ENCODE measurements at regions not wholly inside any gene's neighbourhood (a gene's known extent, or its start where the extent isn't known, plus 50 kb on each side); places are given as distances from the start of the nearest gene placed in this dataset.
"Not testable (repeated sequence)": the region's sequence is repeated elsewhere in the genome, so short reads cannot be mapped to it uniquely, and the experiment has no call there.

DNA sequence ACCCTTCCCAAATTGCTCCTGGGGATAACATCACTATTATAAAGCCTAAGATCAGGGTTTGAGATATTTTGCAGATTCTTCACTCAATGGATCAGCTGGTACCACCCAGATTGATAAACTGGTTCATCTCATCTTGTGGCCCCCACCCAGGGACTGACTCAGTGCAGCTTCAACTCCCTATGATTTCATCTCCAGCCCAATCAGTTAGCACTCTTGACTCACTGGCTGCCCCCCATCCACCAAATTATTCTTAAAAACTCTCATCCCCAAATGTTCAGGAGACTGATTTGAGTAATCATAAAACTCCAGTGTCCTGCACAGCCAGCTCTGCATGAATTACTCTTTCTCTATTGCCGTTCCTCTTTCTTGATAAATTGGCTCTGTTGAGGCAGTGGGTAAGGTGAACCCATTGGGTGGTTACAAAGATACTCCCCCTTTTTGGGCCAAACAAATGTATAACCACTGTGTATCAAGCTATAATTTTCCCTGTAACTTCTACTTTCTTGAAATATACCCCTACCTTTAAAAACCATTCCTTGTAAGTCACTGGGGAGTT is 263.3 kb upstream of the IL12B start:
- no peak for DNase-seq (ENCODE audit: low read depth in 2 of 2)

GRCh38 chr5:159595561-159595960 is 265.3 kb upstream of the IL12B start:
- not testable (repeated sequence) for DNase-seq (ENCODE audit: low read depth in 2 of 2)

- no peak for DNase-seq (ENCODE audit: low read depth in 2 of 2)
Measured at GRCh38 chr5:159601216-159601615, 270.9 kb upstream of the IL12B start.

DNA sequence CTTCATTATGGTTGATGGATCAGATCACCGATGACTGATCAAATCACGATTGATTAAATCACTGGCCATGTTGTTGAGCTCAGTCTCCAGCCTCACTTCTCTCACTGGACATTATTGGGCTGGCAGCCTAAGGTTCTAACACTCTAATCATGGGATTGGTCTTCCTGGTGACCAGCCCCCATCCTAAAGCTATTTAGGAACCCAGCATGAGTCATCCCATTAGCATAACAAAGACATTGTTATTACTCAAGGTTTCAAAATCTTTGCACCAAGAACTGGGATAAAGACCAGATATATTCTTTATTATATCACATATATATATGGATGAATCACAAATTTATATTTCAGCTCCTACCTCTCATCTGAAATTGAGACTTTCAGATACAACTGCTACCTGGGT is 272.1 kb upstream of the IL12B start:
- no peak for DNase-seq (ENCODE audit: low read depth in 2 of 2)

- DNase-seq (ENCODE audit: low read depth in 2 of 2): no peak
Measured at GRCh38 chr5:159605585-159605984, 275.3 kb upstream of the IL12B start.

DNA sequence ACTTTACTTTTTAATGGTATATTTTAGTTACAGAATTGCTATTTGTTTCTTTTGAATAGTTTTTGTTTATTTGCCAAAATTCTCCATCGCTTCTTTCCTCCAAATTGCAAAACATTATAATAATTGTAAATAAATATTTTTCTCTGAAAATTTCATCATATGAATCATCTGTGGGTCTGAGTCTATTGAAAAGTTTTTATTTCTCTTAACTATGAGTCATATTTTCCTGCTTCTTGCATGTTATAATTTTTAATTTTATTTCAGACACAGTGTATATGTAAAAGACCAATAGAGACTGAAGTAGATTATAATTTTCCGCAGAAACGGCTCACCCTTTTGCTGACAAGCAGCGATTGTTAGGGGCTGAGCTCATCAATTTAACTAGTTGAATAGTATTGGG is 279.1 kb upstream of the IL12B start:
- DNase-seq (ENCODE audit: low read depth in 2 of 2): no peak

GRCh38 chr5:159610966-159611579 is 280.8 kb upstream of the IL12B start:
- no peak for DNase-seq (ENCODE audit: low read depth in 2 of 2)

- DNase-seq (ENCODE audit: low read depth in 2 of 2): no peak
Measured at GRCh38 chr5:159616952-159617351, 286.7 kb upstream of the IL12B start.

DNA sequence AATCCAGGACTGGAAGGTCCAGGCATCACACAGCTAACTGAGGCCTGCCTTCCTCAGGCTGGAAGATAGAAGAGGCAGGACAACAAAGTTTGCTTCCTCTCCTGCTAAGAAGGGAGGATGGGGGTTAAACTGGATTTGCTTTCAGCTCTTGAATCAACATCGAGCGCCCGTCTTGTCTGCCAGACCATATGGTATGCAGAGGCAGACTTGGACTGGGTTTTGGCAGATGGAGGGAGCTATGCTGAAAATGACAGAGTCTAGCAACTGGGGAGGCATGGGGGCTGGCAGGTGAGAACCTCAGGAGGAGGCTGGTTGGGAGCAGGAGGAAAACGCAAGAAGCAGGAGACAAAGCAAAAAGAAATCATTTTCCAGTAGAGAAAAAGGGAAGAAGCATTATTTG is 289.5 kb upstream of the IL12B start:
- no peak for DNase-seq (ENCODE audit: low read depth in 2 of 2)

GRCh38 chr5:159620853-159621540 is 290.7 kb upstream of the IL12B start:
- DNase-seq (ENCODE audit: low read depth in 2 of 2): no peak

DNA sequence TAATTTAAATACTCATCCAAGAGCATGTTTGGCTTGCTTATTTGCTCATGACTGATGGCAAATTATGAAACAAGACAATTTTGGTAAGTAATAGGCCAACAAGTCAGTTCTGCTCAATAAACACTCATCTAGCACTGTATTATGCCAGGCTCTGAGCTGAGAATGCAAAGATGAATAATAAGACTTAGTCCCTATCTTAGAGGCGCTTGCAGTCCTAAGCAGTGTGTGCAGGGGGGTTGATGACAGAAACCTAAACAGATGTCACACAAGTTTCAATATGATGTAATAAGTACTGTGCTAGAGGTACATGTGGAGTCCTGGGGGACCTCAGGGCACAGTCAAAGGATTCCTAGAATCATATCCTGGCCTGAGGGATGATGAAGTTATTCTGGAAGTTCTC is 287.6 kb upstream of the ADRA1B start:
- DNase-seq (ENCODE audit: low read depth in 2 of 2): no peak

- DNase-seq (ENCODE audit: low read depth in 2 of 2): no peak
Measured at GRCh38 chr5:159629158-159629557, 287.1 kb upstream of the ADRA1B start.

GRCh38 chr5:159630545-159630944 is 285.7 kb upstream of the ADRA1B start:
- DNase-seq (ENCODE audit: low read depth in 2 of 2): no peak

DNA sequence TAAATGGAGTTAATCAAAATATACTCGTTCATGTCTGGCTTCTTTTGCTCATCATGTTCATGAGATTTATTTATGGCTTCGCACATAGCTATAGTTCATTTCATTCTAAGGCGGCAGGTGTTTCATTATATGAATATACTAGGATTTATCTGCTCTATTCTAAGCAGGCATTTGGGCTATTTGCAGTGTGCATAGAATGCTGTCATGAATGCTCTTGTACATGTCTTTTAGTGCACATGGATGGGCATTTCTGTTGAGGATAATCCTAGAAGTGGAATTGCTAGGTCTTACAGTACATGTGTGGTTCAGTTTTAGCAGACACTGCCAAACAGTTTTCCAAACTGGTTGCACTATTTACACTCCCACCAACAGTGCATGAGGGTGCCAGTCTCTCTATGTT is 285.3 kb upstream of the ADRA1B start:
- DNase-seq (ENCODE audit: low read depth in 2 of 2): no peak

GRCh38 chr5:159632866-159633265 is 283.4 kb upstream of the ADRA1B start:
- no peak for DNase-seq (ENCODE audit: low read depth in 2 of 2)

GRCh38 chr5:159638481-159638880 is 277.8 kb upstream of the ADRA1B start:
- no peak for DNase-seq (ENCODE audit: low read depth in 2 of 2)

GRCh38 chr5:159638954-159639559 is 277.2 kb upstream of the ADRA1B start:
- DNase-seq (ENCODE audit: low read depth in 2 of 2): no peak

DNA sequence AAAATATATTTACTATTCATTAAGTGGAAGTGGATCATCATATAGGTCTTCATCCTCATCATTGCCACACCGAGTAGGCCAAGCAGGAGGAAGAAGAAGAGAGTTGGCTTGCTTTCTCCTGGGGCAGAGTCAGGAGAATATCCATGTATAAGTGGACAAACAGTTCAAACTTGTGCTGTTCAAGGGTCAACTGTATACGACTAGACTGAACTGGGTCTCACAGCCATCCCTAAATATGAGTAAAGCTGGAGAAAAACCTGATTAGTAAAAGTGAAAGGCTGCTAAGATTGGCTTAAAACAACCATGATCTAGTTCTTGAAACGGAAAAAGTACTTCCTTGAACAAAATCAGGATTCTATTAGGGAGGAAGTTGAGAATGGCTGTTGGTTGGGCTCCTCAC is 276.7 kb upstream of the ADRA1B start:
- DNase-seq (ENCODE audit: low read depth in 2 of 2): no peak

DNA sequence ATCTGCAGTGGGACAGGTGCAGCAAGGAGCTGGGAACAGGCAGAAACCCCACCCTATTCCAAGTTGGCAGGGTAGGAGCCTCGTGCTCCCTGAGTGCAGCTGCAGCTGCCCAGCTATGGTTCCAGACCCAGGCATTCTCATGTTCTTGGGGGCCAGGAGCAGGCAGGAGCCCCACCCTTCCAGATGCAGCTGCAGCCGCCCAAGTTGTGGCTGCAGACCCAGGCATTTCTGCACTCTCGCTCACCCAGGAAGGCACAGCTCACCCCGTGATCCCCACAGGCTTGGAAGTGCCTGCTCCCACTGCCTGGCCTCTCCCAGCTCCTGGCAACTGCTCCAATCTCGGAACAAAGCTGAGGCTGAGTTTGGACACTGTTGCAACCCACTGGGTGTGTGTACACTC is 275.8 kb upstream of the ADRA1B start:
- DNase-seq (ENCODE audit: low read depth in 2 of 2): no peak

- no peak for DNase-seq (ENCODE audit: low read depth in 2 of 2)
Measured at GRCh38 chr5:159640921-159641320, 275.4 kb upstream of the ADRA1B start.

DNA sequence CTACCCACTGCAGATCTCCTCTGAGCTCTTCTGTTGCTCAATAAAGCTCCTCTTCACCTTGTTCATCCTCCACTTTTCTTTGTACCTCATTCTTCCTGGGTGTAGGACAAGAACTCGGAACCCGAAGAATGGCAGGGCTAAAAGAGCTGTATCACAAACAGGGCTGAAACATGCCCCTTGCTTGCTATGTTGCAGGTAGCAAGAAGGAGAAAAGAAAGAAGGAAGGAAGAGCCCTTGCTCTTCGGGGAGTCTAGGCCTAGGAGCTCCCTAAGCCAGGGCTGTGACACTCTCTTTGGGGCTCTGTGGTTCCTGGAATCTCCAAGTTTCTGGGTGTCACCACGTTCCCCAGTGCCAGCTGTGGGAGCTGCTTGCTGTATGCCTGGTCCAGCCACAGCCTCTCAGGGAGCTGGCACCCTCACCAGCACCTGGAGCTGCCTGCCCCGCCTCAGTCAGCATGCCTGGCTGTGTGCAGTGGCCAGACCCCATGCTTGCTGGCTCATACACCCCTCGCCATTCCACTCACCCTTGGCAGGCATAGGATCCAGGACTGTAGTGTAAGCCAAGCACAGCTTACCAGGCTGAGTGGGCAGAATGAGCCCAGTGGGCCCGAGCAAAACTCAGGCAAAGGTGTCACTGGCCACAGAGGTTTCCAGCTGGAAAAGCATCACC is 274.8 kb upstream of the ADRA1B start:
- DNase-seq (ENCODE audit: low read depth in 2 of 2): no peak

DNA sequence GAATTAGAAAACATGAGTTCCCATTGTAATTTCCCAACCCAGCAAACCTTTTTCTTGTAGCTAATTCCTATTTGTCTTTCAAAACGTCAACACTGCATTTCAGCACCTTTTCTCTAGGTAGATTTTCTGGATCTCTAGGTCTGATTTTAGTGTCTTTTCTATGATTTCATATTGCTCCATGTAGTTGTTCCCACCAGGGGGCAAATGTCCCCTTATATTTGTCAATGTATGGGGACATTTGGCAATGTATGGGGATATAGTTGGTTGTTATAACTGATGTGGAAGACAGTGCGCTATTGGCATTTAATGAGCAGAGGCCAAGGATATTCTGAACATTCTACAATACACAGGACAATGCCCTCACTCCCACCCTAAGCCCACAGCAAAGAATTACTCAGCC is 273.9 kb upstream of the ADRA1B start:
- no peak for DNase-seq (ENCODE audit: low read depth in 2 of 2)

GRCh38 chr5:159644053-159644452 is 272.2 kb upstream of the ADRA1B start:
- DNase-seq (ENCODE audit: low read depth in 2 of 2): no peak
